Activated CD4-positive, alpha-beta T cell treated with anti-CD3 and anti-CD28 coated beads, Interleukin-2, amount 50 U/mL, for 48 hours (primary cell): ENCODE measurements at regions not wholly inside any gene's neighbourhood (a gene's known extent, or its start where the extent isn't known, plus 50 kb on each side); places are given as distances from the start of the nearest gene placed in this dataset.

Experiments
- DNase-seq, 2 experiments: peaks; one replicate each; pipeline ENCODE4 v3.0.0-alpha.2; 2020

DNA sequence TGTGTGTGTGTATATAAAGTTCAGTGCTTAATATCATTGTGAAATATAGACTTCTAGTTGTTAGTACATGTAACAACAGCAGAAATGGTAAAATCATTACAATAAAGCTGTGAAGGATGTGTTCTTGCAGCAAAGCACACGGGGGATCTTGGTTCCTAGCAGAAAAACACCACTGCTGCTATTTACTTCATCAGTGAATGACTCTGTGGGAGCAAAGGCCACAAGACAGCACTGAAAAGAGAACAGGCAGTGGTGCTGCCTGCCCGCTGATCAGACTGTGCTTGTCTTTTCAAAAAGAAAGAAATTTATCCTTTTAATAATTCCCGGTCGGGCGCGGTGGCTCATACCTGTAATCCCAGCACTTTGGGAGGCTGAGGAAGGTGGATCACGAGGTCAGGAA is 689.9 kb upstream of the CITED2 start:
- no peak for DNase-seq

DNA sequence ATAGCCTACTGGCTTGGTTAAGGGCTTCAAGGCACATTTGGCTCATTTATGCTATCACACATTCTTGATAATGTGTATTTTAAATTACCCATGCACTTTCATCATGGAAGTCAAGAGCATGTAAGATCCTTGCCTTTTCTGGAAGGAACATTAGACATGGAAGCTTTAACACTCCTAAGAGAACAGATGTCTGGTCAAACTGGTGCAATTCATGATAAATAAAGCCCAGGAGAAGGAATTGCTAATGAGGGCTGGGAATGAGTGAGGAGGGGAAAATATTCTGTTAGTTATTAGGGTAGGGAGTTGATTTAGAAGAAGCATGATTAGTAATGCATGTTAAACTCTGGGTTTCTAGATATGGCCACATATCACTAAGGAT is 688.6 kb upstream of the CITED2 start:
- DNase-seq, result no peak

DNA sequence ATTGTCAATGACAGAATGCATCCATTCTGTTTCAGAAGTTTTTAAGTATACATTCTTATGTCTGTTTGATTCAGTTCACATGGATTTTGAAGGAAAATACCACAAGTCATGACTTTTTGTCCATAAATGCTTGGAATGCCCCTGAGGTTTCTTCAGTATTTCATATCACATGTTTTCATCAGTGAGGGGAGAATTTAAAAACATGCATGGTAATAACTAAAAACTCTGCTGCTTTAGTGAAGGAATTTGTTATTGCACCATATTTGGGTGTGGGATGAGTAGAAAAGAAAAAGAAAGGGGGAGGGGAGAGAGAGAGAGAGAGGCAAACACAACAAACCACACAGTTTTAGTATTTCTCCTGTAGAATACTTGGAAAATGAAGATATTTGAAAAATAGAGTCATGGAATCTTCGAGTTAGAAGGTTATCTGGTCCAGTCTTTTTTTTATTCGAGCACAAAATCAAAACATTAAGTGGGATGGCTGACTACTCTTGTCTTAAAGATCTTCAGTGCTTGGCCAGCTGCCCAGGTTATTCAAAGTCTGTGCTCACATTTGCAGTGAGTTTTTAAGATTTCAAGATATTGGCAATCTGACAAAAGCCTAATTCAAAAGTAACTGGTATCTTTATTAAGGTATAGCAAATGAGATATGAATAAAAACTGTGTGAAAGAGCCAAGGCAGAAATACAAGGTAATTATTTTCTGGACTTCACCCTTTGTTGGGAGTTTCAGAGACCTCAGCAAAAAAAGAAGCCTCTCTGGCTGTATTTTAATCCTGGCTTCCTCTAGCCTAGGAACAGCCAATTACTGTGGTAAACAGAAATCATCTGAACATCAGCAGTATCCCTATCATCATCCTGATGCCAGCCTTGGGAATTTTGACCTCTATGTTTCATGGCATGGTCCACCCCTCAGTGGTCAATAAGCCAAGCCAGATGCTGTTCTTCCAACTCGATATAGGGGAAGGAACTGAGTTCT is 687.9 kb upstream of the CITED2 start:
- no peak for DNase-seq

DNA sequence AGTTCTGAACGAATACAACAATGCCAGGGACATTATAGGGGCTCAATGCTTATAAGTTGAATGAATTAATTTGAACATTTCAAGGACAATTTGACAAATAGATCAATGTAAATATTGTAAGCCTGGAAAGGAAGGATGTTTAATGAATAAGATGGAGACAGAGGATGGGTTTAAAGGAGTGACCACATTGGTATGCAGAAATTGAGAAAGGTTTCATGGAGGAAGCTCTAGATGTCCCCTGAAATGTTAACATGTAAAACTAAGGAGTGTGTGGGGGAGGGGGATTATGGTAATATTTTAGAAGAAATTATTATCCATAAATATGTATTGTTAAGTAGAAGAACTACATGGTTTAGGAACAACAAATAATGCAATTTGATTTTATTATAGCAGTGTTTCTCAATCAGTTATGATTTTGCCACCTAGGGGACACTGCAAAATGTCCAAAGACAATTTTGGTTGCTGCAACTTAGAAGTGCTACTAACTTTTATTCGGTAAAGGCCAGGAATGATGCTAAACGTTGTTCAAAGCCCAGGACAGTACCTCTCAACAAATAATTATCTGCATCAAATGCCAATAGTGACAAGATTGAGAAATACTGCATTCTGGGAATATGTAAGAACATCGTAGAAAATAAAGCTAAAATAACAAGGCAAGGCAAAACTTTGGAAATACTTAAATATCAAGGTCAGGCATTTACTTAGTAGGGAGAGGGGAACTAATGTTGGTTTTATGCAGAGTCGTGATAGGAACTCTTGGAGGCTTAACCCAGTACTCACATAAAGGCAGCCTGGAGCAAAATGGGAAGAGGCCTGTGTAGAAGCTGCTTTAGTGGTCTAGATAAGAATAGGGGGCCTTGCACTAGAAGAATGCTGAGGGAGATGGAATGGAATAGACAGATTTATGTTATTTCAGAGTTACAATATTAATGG is 686.9 kb upstream of the CITED2 start:
- DNase-seq, result no peak

DNA sequence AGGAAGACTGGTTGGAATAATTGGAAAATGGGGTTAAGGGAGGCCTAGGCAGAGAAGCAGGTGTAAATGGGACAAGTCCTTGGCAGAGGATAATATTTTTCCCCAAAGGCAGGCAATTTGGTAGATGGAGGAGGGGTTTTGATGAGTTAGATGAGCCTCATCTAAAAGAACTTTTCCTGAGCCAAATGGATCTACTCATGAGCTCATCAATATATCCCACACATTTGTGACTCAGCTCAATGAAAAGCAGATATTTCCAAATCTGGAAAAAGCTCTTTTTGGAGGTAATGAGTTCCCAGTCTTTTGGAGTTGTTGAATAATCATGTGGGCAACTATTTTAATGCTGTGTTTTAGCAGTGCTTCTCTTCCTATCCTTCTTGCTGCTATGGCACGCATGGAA is 685.5 kb upstream of the CITED2 start:
- DNase-seq, result no peak

DNA sequence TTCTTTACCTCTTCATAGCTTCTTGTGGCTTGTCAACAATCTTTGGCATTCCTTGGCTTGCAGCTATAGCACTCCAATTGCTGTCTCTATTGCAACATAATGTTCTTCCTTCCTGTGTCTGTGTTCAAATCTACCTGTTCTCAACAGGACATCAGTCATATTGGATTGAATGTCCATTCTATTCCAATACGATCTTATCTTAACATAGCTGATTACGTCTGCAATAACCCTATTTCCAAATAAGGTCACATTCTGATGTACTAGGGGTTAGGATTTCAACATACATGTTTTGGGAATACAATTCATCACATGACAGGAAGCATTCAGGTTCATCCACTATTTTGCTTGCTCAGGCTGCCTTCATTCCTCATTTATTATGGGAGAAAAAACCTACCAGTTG is 684.4 kb upstream of the CITED2 start:
- DNase-seq, result no peak

DNA sequence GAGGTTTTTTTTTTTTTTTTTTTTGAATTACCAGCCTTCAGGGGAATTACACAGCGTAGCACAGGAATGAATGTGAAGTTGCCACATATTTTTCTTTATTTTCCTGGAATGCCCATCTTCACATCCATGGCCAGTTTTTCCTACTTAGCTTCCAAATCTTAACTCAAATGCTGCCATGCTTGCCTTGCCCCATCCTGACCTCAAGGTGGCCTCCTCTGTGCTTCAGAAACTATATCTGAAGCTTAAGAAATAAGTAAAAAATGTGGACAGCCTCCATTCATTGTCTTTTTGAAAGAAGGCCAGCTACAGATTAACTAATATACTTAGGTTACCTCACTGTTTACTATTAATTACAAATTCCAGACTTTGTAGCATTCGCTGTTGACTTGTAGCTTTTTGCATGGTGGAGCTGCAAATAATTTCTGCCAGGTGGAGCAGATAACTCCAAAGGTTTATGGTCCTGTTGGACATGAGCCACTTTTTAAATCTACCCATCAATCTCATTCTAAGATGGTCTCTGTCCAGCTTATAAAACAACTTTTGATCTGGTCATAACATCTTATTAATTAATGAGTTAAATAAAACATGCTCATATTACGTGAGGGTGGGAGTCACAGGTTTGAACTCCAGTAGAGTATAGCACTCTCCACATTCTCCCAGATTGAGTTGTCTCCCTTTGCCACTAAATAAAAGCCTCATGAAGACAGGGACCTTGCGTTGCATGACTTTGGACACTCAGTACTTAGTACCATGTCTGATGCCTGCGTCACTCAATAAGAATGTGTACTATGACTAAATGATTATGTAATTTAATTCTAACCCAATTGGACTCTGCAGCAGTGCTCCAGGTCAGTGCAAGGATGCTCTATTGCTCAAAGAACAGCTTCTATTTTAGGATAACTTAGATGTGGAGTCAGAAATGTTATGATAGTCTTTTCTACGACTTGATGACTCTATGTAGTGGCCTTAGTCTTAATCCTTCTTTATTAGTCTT is 678.6 kb upstream of the CITED2 start:
- no peak for DNase-seq

DNA sequence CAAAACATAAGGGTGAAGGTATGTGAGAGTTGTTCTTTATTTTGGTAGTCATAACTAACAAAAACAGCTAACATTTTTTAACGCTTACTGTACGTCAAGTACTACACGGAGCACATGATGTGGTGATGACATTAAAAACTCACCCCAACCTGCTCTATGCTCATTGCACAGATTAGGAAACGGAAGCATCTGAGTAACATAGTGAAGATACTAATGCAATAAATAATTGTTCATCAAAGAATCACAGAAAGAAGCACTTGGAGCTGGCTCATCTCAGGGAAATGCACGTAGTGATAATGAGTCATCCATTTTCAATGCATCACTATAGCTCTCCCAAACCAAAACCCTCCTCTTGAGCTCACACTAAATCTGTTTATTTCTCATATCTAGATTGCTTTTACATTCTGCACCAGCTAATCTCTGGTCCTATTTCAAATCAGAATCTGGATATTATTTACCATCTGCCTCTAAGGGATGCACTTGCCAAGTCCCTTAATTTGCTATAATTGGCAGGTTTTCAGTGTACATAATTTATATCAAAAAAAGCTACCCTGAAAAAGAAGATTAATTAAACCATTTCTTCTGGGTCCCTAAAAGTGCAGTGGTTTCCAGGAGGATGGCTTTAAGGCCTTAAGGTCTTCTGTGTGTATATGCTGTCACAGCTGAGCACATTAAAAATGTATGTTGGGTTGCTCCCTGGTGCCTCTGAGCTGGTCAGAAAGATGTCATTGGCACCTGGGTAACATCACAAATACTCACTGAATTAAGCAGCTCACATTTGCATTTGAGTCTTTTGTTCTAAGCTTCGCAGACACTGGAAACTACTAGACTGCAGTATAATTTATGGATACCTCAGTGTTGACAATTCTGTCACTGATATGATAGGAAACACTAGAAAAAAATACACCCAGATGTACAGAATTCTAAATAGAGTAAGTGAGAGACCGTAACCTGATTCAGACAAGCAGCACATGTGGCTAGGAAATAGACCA is 677.4 kb upstream of the CITED2 start:
- no peak for DNase-seq

DNA sequence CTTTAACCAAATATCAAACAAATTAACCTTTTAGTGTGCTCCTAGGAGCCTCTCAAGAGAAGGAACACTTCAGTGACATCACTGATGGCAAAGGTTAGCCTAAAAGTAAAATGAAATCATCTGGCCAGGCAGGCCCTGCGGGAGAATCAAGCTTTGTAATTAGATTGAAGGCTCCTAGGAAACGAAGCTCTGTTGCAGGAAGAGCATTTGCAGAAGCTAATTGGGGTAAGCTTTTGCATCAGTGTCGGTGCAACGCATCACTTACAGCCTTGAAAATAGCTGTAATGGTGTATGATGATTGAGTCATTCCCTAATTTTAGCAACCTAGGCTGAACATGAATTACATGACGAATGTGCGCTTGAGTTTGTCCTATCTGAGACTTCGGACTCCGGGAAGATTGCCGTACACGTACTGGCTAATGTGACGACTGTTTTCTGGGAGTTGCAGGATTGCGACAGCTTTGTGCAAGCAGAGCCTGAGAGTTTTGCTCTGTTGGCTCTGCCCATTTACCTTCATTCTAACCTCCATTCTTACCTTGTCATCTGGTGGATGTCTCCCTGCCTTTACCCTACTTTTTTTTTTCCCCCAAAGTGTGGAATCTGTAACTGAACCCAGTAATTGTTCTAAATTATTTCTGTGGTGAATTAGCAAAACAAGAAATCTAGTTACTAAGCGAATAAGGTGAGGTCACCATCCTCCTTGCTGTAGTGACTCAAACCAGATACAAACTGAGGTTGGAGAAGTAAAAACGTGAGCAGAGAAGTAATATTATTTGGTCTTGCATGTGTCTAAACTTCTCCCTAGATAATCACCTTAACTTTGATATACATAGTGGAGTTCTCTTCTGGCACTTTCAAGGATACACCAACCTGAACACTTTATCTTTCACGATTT is 675.9 kb upstream of the CITED2 start:
- no peak for DNase-seq

DNA sequence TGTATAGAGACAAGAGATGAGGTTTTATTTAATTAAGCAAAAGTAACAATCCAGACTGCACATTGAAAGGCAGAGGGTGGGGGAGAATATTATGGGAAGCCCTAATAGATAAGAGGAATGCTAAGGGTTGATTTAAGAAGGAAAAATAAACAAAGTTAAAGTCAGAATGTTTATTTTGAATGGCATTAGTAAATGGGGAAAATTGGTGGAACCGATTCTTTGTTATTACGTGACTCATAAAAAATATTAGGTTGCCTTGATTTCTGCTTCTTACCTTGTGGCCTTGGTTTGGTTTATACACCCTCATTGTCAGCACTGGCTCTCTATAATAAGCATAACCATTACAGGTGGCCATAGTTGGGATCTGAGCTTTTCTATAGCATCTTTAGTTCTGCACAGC is 674.8 kb upstream of the CITED2 start:
- DNase-seq, result no peak

DNA sequence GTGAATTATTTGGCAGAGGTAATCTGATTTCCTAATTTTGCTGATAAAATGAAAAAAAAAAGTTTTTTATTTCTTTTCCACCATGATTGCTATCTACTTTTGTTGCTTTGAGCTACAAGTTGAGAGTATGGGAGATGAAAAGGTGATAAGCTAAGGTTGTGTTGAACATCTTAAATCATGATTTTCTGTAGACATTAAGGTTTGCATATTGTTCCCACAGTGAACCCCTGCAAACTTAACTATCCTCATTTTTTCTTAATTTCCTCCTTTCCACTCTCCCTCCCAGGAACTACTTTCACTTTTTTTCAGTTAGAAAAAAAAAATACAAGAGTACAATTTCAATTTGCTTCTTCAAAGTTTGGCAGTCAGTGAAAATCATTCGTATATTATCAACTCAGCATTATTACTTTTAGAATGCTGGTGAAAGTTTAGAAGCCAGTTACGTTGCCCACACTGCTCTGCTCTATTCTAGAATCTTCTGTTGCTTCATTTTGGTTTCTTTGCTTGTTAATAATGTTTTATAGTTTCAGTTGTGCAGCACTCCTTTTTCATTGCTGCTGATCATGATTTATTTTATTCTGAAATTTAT is 673.8 kb upstream of the CITED2 start:
- DNase-seq, result no peak

DNA sequence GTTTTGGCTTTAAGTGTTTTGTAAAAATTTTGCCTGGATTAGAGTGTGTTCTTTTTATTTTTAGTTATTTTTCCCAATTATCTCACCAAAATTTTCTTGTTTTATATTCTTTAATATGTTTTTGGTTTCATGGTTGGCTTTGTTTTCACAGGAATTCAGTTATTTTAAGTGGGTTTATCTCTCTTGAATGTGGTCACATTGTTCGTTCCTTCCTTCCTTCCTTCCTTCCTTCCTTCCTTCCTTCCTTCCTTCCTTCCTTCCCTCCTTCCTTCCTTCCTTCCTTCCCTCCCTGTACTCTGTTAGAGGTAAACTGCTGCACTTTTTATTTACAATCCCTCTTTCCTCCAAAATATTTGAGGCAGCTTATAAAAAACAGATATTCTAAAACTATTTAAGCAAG is 672.9 kb upstream of the CITED2 start:
- no peak for DNase-seq

DNA sequence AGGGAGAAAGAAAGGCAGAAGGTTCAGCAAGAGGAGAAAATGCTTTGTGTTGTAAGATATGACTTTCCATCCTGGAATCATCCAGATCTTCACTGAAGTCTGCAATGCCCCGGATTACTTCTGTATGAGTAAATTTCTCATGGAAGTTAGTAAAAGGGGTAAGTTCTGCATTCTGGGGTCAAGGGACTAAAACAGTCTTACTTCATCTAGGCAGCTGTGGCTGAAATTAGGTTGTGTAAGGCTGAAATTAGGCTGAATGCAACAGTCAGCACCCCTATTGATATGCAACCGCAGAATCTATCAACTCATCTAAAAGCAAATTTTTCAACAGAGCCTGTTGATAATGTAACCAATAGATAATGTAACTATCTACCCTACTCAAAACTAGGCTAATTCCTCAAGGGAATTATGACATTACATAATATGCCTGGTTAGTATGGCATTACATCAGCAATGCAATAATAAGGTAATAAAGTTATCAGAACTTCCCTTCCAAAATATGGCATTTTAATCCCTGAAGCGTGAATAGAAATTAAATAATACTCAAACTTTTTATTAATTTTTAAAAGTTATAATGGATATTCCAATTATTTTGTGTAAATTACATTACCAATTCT is 671.7 kb upstream of the CITED2 start:
- DNase-seq, result no peak

DNA sequence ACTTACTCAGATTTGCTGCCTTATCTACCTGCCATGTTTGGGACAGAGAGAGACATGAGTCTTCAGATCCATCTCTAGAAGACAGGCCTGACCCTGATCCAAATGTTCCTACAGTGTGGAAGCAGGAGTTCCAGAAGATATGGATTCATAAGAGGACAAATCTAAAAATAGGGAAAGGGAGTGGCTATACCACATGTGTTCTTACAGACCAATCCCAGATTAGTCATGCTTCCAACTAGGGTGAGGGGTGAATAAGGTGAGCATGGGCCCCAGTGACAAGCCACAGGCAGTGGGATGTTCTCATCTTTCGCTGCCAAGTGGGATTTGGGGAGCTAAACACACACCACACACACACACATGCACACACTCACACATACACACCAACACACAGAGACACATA is 670.7 kb upstream of the CITED2 start:
- no peak for DNase-seq

DNA sequence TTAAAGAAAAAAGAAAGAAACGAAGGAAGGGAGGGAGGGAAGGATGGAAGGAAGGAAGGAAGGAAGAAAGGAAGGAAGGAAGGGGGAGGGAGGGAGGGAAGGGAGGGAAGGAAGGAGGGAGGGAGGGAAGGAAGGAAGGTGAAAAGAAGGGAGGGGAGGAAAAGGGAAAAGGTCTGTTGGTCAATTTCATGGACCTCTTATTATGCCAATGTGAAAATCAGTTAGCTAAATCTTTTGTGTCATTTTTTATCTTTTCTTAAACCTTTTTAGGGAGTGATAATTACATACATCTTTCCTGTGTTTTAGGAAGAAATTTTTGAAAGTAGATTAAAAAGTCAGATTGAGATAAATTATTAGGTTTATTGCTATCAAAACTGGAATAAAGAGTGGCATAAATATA is 670.2 kb upstream of the CITED2 start:
- DNase-seq, result no peak

DNA sequence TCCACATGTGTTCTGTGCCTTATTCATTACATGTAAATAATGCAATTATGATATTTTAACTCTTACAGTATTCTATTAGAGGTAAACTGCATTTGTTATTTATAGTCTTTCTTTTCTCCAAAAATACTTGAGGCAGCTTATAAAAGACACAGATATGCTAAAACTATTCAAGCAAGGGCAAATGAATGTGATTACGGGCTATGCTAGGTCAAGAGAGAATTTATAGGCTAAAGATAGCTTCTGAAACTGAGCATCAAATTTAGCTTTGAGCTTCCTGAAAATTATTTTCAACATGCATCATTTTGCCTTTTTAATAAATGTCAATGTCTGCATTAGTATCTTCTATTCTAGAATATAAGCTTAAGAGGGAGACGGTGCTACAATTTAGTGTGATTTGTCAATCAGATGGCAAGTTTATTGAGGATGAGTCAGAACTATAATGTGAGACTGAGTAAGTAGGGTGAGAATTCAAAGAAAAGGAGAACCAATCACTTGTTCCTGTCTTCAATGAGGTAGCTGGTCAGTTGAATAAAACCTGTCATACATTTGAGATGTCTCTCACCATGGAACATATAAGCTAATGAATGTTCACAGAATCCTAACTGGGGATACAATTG is 669.4 kb upstream of the CITED2 start:
- DNase-seq, result no peak

DNA sequence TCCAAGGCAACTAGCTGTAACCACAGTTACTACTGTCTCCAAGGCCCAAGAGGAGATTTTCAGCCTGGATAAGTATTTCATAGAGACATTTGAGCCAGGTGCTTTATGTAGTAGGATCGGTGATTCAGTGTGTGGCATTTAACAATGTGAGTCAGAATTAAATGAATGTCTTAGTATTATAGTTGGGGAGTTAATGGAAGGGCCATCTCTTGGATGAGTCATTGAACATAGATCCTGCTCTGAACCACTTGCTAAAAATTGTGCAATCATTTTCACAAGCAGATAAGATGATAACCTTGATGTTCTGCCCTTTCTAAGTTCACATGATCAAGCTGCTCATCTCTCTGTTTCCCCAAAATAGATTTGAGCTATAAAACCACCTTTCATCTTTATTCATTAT is 668.9 kb upstream of the CITED2 start:
- no peak for DNase-seq

DNA sequence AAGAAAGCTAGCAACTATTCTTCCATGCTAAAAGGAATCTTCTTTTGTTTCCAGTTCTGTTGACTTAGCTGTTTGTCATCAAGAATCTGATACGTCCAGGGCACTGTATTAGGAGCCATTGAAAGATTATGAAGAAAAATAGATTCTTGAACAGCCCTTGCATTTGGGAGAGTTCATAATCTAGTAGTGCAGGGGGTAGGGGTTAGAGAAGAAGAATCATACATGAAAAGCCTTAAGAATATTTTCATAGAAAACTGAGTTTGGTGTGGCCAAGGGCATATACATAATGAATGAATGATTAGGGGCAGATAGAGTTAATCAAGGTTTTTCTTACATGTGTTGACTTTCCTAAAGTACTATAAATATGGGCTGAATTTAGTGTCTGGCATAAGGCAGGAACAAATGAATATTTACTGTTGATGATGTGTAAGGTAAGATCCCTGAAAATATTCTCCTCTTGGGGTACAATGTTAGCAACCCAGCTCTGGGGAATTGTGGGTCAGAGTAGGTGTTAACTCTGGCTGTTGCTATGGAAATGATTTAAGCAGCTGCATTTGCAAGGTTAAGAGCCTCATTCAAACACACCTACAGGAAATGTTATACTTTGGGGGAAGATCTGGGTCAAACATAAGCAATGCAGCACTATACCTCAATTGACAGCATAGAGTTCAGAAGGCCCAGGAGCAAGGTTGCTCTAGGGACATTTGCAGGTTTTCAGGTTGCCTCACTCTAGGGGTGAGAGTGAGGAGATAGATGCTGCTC is 667.3 kb upstream of the CITED2 start:
- no peak for DNase-seq
